ENCODE measurements at regions not wholly inside any gene's neighbourhood (a gene's known extent, or its start where the extent isn't known, plus 50 kb on each side); places are given as distances from the start of the nearest gene placed in this dataset.

DNA sequence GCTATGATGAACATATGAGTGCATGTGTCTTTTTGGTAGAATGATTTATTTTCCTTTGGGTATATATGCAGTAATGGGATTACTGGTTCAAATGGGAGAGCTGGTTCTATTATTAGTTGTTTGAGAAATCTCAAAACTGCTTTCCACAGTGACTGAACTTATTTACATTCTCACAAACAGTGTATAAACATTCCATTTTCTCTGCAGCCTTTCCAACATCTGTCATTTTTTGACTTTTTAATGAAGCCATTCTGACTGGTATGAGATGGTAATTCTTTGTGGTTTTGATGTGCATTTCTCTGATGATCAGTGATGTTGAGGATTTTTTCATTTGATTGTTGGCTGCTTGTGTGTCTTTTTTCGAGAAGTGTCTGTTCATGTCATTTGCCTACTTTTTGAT lies 1124.2 kb downstream of the NAALADL2 start:
- WGBS, 2 donors = 41 to 89% methylated on average over 1 of the region's 1 CpG
- Histone ChIP-seq H3K27me3 (ENCODE audit: control insufficient read depth in 1 of 2, insufficient read depth in 2 of 2, low read length in 1 of 2) (no peaks in the 10 kb centered on the region), H3K36me3 (ENCODE audit: control insufficient read depth in 1 of 2, insufficient read depth in 2 of 2, low read length in 1 of 2) (peaks cover 0 to 1% of the 10 kb centered on the region in 2 donors), H3K9me3 (ENCODE audit: control insufficient read depth, low read length) (no peaks in the 10 kb centered on the region), H3K27ac (ENCODE audit: low read depth in 1 of 2, low read length in 2 of 2) (no peak overlapping the region), H3K4me1 (ENCODE audit: control insufficient read depth in 1 of 2, insufficient read depth in 2 of 2, low read length in 2 of 2) (no peaks in the 10 kb centered on the region), H3K4me3 (ENCODE audit: low read length in 2 of 2) (no peak overlapping the region)
- DNase-seq (no peak), ATAC-seq (ENCODE audit: low FRiP score) (no peak)
- intact Hi-C loops (cut with DNase I) = loop anchor here in 1 of 2 donors (10.0 kb wide), 1 partner anchor 849 kb away; no protein-coding TSS in a partner anchor

DNA sequence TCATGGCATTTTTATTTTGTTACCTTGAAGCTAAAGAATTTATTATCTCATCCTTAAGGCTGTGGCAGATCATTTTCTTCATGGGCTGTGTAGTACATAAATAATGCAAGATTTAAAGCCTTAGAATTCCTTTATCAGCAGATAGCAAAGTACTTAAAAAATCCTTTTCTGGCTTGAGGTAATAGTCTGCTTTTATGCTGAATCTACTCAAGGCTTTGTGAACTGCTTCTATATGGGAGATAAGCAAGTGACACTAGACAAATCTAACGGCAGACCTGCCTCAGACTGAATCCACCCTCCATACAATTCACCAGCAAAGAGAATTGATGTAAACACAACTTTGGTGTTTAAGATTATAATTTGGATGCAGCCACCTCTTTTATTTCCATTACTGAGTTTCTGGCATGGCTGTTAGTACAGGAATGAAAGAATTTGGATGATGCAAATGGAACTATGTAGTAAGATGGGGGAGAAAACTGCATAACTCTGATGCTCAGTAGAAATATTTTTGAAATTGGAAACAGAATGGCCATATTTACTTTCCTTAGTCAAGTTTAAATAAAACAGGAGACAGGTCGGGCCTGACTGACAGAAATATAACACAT lies 1121.5 kb downstream of the NAALADL2 start:
- WGBS, 2 donors = 12 to 13% methylated on average over 2 of the region's 2 CpGs
- DNase-seq = no peak
- H3K9me3 ChIP-seq (ENCODE audit: control insufficient read depth, low read length) = no peaks in the 10 kb centered on the region
- ATAC-seq (ENCODE audit: low FRiP score) = no peak
- H3K4me1 ChIP-seq (ENCODE audit: control insufficient read depth in 1 of 2, insufficient read depth in 2 of 2, low read length in 2 of 2) = no peaks in the 10 kb centered on the region
- no peaks in the 10 kb centered on the region for H3K36me3 ChIP-seq (ENCODE audit: control insufficient read depth in 1 of 2, insufficient read depth in 2 of 2, low read length in 1 of 2)
- H3K27ac ChIP-seq (ENCODE audit: low read depth in 1 of 2, low read length in 2 of 2) = no peak overlapping the region
- H3K4me3 ChIP-seq (ENCODE audit: low read length in 2 of 2) = no peak overlapping the region
- H3K27me3 ChIP-seq (ENCODE audit: control insufficient read depth in 1 of 2, insufficient read depth in 2 of 2, low read length in 1 of 2) = no peaks in the 10 kb centered on the region
- intact Hi-C loops (cut with DNase I) = loop anchor here in 1 of 2 donors (10.0 kb wide), 1 partner anchor 846 kb away; no protein-coding TSS in a partner anchor

DNA sequence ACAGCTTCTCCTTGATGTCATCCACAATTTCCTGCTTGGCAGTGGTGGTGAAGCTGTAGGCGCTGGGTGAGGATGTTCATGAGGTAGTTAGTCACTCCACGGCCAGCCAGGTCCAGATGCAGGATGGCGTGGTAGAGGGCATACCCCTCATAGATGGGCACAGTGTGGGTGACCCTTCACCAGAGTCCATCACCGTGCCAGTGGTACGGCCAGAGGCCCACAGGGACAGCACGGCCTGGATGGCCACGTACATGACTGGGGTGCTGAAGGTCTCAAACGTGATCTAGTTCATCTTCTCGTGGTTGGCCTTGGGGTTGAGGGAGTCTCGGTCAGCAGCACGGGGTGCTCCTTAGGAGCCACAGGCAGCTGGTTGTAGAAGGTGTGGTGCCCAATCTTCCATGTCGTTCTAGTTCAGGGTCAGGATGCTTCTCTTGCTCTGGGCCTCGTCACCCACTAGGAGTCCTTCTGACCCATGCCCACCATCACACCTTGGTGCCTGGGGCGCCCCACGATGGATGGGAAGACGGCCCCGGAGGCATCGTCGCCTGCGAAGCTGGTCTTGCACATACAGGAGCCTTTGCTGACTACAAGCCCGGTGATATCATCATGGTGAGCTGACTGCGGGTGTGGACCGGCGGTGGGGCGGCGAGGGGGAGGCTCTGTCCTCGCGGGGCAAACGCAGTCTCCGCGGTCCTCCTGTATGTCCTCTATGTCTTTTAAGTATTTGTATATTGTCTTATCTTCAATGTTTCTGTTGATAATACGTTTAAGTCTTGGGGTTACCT lies 1119.0 kb downstream of the NAALADL2 start:
- H3K9me3 ChIP-seq (ENCODE audit: control insufficient read depth, low read length) = no peaks in the 10 kb centered on the region
- H3K27me3 ChIP-seq (ENCODE audit: control insufficient read depth in 1 of 2, insufficient read depth in 2 of 2, low read length in 1 of 2) = no peaks in the 10 kb centered on the region
- H3K27ac ChIP-seq (ENCODE audit: low read depth in 1 of 2, low read length in 2 of 2) = no peak overlapping the region
- ATAC-seq (ENCODE audit: low FRiP score) (peak; percentile 15), DNase-seq (peak; percentile 34 to 55)
- no peaks in the 10 kb centered on the region for H3K4me1 ChIP-seq (ENCODE audit: control insufficient read depth in 1 of 2, insufficient read depth in 2 of 2, low read length in 2 of 2)
- WGBS, 2 donors = 97 to 98% methylated on average over 32 of the region's 32 CpGs
- H3K36me3 ChIP-seq (ENCODE audit: control insufficient read depth in 1 of 2, insufficient read depth in 2 of 2, low read length in 1 of 2) = no peaks in the 10 kb centered on the region
- intact Hi-C loops (cut with DNase I) = no loop called here
- H3K4me3 ChIP-seq (ENCODE audit: low read length in 2 of 2) = no peak overlapping the region

DNA sequence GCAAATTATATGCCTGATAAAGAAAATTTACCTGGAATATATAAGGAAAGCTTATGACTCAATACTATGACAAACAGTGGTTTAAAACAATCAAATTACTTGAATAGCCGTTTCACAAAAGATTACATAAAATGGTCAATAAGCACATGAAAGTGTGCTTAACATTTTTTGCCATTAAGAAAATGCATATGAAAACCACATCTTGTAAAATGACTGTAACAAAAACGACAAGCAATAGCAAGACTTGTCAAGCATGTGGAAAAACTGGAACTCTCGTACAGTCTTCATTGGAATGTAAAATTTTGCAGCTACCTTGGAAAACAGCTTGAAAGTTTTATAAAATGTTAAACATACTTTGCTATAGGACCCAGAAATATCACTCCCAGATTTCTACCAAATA lies 1110.3 kb downstream of the NAALADL2 start:
- ATAC-seq (ENCODE audit: low FRiP score) (no peak), DNase-seq (no peak)
- H3K4me3 ChIP-seq (ENCODE audit: low read length in 2 of 2) = no peak overlapping the region
- H3K27me3 ChIP-seq (ENCODE audit: control insufficient read depth in 1 of 2, insufficient read depth in 2 of 2, low read length in 1 of 2) = no peaks in the 10 kb centered on the region
- 78 to 85% methylated on average over 3 of the region's 3 CpGs for WGBS, 2 donors
- no peaks in the 10 kb centered on the region for H3K9me3 ChIP-seq (ENCODE audit: control insufficient read depth, low read length)
- no peaks in the 10 kb centered on the region for H3K4me1 ChIP-seq (ENCODE audit: control insufficient read depth in 1 of 2, insufficient read depth in 2 of 2, low read length in 2 of 2)
- no peaks in the 10 kb centered on the region for H3K36me3 ChIP-seq (ENCODE audit: control insufficient read depth in 1 of 2, insufficient read depth in 2 of 2, low read length in 1 of 2)
- intact Hi-C loops (cut with DNase I) = no loop called here
- no peak overlapping the region for H3K27ac ChIP-seq (ENCODE audit: low read depth in 1 of 2, low read length in 2 of 2)

DNA sequence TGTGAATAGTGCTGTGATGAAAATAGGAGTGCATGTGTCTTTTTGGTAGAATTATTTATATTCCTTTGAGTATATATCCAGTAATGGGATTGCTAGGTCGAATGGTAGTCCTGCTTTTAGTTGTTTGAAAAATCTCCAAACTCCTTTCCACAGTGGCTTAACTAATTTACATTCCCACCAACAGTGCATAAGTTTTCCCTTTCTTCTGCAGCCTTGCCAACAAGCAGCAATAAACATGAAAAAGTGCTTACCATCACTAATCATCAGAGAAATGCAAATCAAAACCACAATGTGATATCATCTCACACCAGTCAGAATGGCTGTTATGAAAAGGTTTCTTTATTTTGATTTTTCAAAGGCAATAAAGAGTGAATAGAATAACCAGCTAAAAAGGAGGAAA lies 1105.9 kb downstream of the NAALADL2 start:
- ATAC-seq (ENCODE audit: low FRiP score) = no peak
- WGBS, 2 donors = 55 to 62% methylated on average over 1 of the region's 1 CpG
- intact Hi-C loops (cut with DNase I) = no loop called here
- Histone ChIP-seq H3K4me3 (ENCODE audit: low read length in 2 of 2) (no peak overlapping the region), H3K9me3 (ENCODE audit: control insufficient read depth, low read length) (no peaks in the 10 kb centered on the region), H3K27me3 (ENCODE audit: control insufficient read depth in 1 of 2, insufficient read depth in 2 of 2, low read length in 1 of 2) (no peaks in the 10 kb centered on the region), H3K36me3 (ENCODE audit: control insufficient read depth in 1 of 2, insufficient read depth in 2 of 2, low read length in 1 of 2) (no peaks in the 10 kb centered on the region), H3K4me1 (ENCODE audit: control insufficient read depth in 1 of 2, insufficient read depth in 2 of 2, low read length in 2 of 2) (no peaks in the 10 kb centered on the region), H3K27ac (ENCODE audit: low read depth in 1 of 2, low read length in 2 of 2) (no peak overlapping the region)
- DNase-seq = no peak

DNA sequence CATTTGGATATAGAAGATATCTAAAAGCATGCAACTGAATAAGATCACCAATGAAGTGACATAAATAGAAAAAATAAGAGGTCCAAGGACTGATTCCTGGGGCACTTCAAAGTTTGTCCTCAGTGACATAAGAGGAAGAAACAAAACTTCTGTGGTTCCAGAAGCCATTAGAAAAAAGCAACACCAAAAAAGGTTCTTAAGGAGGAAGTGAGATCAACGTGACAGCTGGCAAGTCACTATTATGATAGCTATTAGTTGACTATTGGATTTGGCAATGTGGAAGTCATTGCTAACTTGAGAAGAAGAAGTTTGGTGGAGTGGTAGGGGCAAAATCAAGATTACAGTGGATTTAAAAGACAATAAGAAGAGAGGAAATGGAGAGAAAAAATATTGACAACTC lies 1098.3 kb downstream of the NAALADL2 start:
- WGBS, 2 donors = 46 to 65% methylated on average over 1 of the region's 1 CpG
- H3K36me3 ChIP-seq (ENCODE audit: control insufficient read depth in 1 of 2, insufficient read depth in 2 of 2, low read length in 1 of 2) = no peaks in the 10 kb centered on the region
- H3K27me3 ChIP-seq (ENCODE audit: control insufficient read depth in 1 of 2, insufficient read depth in 2 of 2, low read length in 1 of 2) = no peaks in the 10 kb centered on the region
- H3K9me3 ChIP-seq (ENCODE audit: control insufficient read depth, low read length) = no peaks in the 10 kb centered on the region
- intact Hi-C loops (cut with DNase I) = no loop called here
- DNase-seq (no peak), ATAC-seq (ENCODE audit: low FRiP score) (no peak)
- no peak overlapping the region for H3K27ac ChIP-seq (ENCODE audit: low read depth in 1 of 2, low read length in 2 of 2)
- H3K4me3 ChIP-seq (ENCODE audit: low read length in 2 of 2) = no peak overlapping the region
- H3K4me1 ChIP-seq (ENCODE audit: control insufficient read depth in 1 of 2, insufficient read depth in 2 of 2, low read length in 2 of 2) = no peaks in the 10 kb centered on the region

DNA sequence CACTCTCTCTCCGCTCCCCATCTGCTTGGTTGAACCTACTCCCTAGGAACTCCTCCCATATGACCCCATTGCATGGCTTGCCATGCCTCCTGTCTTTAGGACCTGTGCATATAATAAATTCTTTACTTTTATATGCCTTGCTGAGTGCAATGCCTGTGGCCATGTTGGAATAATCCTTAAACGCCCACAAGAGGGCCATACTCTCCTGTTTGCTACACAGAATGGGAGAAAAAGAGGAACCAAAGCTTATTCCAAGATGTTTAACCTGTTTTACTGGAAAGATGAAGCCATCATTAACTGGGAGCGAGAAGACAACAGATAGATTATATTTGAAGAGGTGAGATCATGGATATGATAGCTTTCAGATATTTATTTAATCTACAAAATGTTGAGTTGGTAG lies 1097.8 kb downstream of the NAALADL2 start:
- 69 to 77% methylated on average over 3 of the region's 3 CpGs for WGBS, 2 donors
- intact Hi-C loops (cut with DNase I) = no loop called here
- H3K27ac ChIP-seq (ENCODE audit: low read depth in 1 of 2, low read length in 2 of 2) = no peak overlapping the region

DNA sequence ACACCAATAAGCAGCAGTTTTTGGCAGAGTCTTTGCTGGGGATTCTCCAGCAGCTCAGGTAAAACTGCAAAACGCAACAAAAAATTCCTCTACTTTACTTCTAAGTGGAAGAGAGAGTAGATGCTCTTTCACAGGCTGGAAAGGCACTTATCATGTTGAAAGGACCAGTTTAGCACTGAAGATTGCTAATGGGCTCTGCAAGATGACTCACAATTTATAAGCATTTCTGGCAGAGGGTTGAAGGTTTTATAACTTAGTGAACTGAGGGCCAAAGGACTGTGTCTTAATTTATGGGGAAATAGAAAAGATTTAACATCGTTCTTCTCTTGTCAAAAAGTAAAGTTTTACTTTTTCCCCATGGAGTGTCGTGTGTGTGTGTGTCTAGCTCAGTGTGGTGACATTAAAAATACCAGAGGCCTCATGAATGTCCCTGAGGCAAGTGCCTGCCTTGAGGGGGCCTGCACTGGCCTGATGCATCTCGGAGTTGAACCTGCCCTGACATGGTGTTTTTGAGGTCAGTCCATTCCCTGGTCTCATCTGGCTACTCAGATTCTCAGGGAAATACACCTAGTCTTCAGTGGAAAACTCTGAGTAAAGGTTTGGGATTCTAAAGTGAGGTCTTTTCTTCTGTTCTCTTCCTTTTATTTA lies 1092.0 kb downstream of the NAALADL2 start:
- no peaks in the 10 kb centered on the region for H3K4me1 ChIP-seq (ENCODE audit: control insufficient read depth in 1 of 2, insufficient read depth in 2 of 2, low read length in 2 of 2)
- 58 to 62% methylated on average over 4 of the region's 4 CpGs for WGBS, 2 donors

More for the DNA sequence above, 1097.8 kb downstream of the NAALADL2 start:
- H3K4me1 ChIP-seq (ENCODE audit: control insufficient read depth in 1 of 2, insufficient read depth in 2 of 2, low read length in 2 of 2) = no peaks in the 10 kb centered on the region
- DNase-seq (no peak), ATAC-seq (ENCODE audit: low FRiP score) (no peak)
- no peaks in the 10 kb centered on the region for H3K36me3 ChIP-seq (ENCODE audit: control insufficient read depth in 1 of 2, insufficient read depth in 2 of 2, low read length in 1 of 2)
- no peaks in the 10 kb centered on the region for H3K9me3 ChIP-seq (ENCODE audit: control insufficient read depth, low read length)
- no peak overlapping the region for H3K4me3 ChIP-seq (ENCODE audit: low read length in 2 of 2)
- H3K27me3 ChIP-seq (ENCODE audit: control insufficient read depth in 1 of 2, insufficient read depth in 2 of 2, low read length in 1 of 2) = no peaks in the 10 kb centered on the region

More for the DNA sequence above, 1092.0 kb downstream of the NAALADL2 start:
- intact Hi-C loops (cut with DNase I) = no loop called here
- Histone ChIP-seq H3K4me3 (ENCODE audit: low read length in 2 of 2) (no peak overlapping the region), H3K27ac (ENCODE audit: low read depth in 1 of 2, low read length in 2 of 2) (no peak overlapping the region), H3K9me3 (ENCODE audit: control insufficient read depth, low read length) (no peaks in the 10 kb centered on the region), H3K27me3 (ENCODE audit: control insufficient read depth in 1 of 2, insufficient read depth in 2 of 2, low read length in 1 of 2) (no peaks in the 10 kb centered on the region), H3K36me3 (ENCODE audit: control insufficient read depth in 1 of 2, insufficient read depth in 2 of 2, low read length in 1 of 2) (no peaks in the 10 kb centered on the region)
- DNase-seq (no peak), ATAC-seq (ENCODE audit: low FRiP score) (no peak)

Data from aorta (tissue), 5 donors.